HG03432 (cell line): ENCODE measurements at regions not wholly inside any gene's neighbourhood (a gene's known extent, or its start where the extent isn't known, plus 50 kb on each side); places are given as distances from the start of the nearest gene placed in this dataset.
"Not testable (repeated sequence)": the region's sequence is repeated elsewhere in the genome, so short reads cannot be mapped to it uniquely, and the experiment has no call there.

Experiments
- ATAC-seq: cut with Tn5 transposase; IDR thresholded peaks from one replicate; pipeline ENCODE4 v1.9.1; 2021; ENCODE audit warnings: mild to moderate bottlenecking, moderate library complexity; ENCODE audit not compliant: unreplicated experiment

GRCh38 chr2:200100027-200100426, 144.6 kb downstream of the MAIP1 start:
- no peak for ATAC-seq

DNA sequence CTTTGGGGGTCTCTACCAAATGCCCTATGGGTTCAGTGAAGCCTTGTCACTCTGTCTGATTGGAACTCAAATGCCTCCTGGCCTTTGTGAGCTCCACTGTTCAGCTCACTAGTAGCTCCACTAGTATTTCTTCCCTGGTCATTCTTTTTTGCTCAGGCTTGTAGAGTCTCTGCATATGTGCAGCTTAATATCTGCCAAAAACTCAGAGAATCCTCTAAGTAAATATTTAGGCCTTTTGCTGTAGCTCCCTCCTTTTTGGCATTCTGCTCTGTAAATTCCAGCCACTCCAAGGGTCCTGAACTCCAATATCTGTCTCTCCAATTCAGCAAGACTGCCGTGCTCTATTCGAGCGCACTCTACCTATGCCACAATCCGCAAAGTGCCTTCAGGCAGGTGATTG, 146.5 kb downstream of the MAIP1 start:
- ATAC-seq: no peak

DNA sequence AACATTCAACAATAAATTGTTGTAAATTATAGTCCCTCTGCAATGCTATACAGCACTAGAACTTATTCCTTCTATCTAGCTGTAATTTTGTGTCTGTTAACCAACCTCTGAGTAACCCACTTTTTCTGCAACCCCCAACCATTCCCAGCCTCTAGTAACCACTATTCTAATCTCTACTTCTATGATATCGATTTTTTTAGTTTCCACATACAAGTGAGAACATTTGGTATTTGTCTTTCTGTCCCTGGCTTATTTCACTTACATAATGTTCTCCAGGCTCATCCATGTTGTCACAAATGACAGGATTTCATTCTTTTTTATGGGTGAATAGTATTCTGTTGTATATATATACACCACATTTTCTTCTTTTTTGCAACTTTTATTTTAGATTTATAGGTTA, 147.6 kb downstream of the MAIP1 start:
- no peak for ATAC-seq

GRCh38 chr2:200104015-200104414, 148.6 kb downstream of the MAIP1 start:
- ATAC-seq: no peak

DNA sequence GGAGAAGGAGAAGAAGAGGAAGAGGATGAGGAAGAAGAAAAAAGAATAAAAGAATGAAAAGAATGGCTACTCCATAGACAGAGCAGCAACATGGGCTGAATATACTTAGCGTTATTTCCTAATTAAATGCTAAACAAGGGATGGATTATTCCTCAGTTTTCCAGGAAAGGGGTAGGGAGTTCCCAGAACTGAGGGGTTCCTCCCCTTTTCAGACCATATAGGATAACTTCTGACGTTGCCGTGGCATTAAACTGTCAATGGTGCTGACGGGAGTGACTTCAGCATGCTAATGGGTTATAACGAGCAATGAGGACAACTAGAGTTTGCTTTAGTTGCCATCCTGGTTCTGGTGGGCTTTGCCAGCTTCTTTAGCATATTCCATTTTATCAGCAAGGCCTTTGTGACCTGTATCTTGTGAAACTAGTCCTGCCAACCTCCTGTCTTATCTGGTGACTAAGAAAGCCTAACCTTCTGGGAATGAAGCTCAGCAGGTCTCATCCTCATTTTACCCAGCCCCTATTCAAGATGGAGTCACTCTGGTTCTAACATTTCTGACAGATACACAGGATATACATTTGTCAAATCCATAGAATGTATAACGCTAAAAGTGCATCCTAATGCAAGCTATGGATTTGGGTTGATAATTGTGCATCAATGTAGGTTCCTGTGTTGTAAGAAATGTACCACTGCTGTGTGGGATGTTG, 152.3 kb downstream of the MAIP1 start:
- ATAC-seq: no peak

- ATAC-seq: no peak
Measured at GRCh38 chr2:200109421-200109820, 154.0 kb downstream of the MAIP1 start.

DNA sequence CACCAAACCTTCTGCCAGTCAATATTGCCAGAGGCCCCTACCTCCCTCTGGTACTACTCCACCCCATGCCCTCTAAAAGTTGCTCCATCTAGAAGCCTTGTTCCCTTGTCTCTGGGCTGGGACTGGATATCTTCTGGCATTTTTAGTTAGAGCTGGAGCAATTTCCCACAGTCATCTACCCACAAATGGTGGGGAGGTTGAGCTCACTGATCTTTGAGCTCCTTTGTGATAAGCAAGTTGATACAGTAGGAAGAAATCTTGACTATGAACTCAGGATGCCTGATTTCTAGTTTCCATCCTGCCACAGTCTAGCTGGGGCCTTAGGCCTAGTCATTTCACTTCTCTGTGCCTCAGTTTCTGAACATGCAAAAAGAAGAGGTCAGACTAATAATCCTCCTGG, 155.0 kb downstream of the MAIP1 start:
- ATAC-seq: no peak

DNA sequence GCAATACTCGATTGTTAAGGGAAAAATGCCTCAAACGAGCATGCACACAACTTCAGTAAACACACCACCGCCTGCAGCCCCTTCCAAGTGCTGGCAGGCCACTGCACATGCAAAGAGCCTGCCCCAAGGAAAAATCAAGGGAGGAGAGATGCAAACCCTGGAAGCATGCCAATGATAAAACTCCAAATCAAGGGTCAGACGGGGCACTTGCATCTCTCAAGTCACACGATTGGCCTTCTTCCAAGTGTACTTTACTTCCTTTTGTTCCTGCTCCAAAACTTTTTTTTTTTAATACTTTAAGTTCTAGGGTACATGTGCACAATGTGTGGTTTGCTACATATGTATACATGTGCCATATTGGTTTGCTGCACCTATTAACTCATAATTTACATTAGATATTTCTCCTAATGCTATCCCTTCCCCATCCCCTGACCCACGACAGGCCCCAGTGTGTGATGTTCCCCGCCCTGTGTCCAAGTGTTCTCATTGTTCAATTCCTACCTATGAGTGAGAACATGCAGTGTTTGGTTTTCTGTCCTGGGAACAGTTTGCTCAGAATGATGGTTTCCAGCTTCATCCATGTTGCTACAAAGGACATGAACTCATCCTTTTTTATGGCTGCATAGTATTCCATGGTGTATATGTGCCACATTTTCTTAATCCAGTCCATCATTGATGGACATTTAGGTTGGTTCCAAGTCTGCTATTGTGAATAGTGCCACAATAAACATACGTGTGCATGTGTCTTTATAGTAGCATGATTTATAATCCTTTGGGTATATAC, 157.8 kb downstream of the MAIP1 start:
- not testable (repeated sequence) for ATAC-seq

GRCh38 chr2:200119236-200119635, 163.9 kb downstream of the MAIP1 start:
- ATAC-seq: no peak

GRCh38 chr2:200121931-200122330, 166.5 kb downstream of the MAIP1 start:
- no peak for ATAC-seq

GRCh38 chr2:200122683-200123082, 167.3 kb downstream of the MAIP1 start:
- no peak for ATAC-seq

DNA sequence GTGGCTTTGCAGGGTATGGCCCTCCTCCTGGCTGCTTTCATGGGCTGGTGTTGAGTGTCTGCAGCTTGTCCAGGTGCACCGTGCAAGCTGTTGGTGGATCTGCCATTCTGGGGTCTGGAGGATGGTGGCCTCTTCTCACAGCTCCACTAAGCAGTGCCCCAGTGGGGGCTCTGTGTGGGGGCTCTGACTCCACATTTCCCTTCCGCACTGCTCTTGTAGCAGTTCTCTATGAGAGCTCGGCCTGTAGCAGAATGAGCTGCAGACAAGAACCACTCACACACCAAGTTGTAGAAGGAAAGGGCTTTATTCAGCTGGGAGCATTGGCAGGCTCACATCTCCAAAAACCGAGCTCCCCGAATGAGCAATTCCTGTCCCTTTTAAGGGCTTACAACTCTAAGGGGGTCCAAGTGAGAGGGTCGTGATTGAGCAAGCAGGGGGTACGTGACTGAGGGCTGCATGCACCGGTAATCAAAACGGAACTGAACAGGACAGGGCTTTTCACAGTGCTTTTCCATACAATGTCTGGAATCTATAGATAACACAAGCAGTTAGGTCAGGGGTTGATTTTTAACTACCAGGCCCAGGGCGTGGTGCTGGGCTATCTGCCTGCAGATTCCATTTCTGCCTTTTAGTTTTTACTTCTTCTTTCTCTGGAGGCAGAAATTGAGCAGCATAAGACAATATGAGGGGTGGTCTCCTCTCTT, 169.4 kb downstream of the MAIP1 start:
- ATAC-seq: not testable (repeated sequence)

- no peak for ATAC-seq
Measured at GRCh38 chr2:200125444-200126284, 170.3 kb downstream of the MAIP1 start.

- ATAC-seq: not testable (repeated sequence)
Measured at GRCh38 chr2:200126285-200126670, 170.9 kb downstream of the MAIP1 start.

- ATAC-seq: not testable (repeated sequence)
Measured at GRCh38 chr2:200126680-200127079, 171.3 kb downstream of the MAIP1 start.

DNA sequence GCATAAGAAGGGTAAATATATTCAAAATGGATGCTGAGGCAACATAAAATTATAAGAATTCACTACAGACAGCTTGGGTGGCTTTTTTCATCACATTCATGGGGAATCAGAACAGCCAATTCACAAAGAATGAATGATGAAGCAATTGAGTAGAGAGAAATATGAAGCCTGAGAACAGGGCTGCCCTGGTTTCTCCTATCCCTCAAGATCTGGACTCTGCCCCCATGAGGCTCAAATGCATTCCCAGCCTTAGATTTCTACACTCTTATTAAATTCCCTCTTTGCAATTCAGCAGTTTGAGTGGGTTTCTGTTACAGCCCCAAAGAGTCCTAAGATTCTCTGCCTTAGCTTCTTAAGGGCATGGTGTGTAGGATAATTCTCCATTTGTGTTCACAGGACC, 172.5 kb downstream of the MAIP1 start:
- no peak for ATAC-seq

- ATAC-seq: no peak
Measured at GRCh38 chr2:200128296-200128695, 172.9 kb downstream of the MAIP1 start.

DNA sequence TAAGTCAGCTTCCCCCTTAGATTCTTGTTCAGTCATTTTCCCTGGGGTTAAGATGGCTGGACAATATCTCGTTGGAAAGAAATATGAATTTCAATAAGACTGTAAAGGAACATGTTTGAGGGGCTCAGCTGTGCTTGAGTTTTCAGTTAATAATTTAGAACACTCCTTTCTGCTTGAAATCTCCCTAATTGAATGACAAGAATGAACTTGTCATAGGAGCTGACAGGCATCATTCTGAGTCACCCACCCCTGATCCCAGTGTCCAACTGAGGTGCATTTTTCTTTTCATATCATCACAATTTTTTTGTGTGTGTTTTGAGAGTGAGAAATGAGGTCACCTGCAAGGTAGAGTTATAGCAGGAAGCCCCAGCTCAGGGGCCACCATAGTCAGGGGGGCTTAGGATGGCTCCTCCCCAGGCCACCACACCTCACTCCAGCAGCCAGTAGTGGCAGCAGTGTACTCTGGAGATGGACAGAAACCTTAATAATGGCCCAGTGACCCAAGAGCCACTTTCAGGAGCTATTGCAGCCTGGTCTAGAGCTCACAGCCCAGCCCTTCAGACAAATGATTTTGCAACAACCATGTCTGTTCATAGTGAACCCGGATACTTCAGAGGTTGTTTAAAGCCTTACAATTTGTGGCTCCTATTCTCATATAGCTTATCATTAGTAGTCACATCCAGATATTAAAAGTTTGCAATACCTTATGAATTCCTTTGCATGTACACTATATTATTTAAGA, 174.5 kb downstream of the MAIP1 start:
- no peak for ATAC-seq

- no peak for ATAC-seq
Measured at GRCh38 chr2:200130762-200131166, 175.4 kb downstream of the MAIP1 start.

GRCh38 chr2:200131307-200131706, 175.2 kb upstream of the SPATS2L start:
- no peak for ATAC-seq
